Activated T-cell treated with anti-CD3 and anti-CD28 coated beads, Interleukin-2, amount 50 U/mL, for 4 hours (primary cell): ENCODE measurements at regions not wholly inside any gene's neighbourhood (a gene's known extent, or its start where the extent isn't known, plus 50 kb on each side); places are given as distances from the start of the nearest gene placed in this dataset.
"Not testable (repeated sequence)": the region's sequence is repeated elsewhere in the genome, so short reads cannot be mapped to it uniquely, and the experiment has no call there.

Experiments used
- ATAC-seq, 2 donors: fragments of 200-7000 bp; cut with Tn5 transposase; one replicate each; pipeline ENCODE4 v1.10.0; 2021
- DNase-seq: peaks from one replicate; pipeline ENCODE4 v3.0.0-alpha.2; 2020
- H3K27me3 Mint-ChIP-seq: one replicate; pipeline ENCODE4 v1.8.0; 2021; ENCODE audit warnings: low read depth, mixed read lengths
- H3K36me3 Mint-ChIP-seq: one replicate; pipeline ENCODE4 v1.8.0; 2022; ENCODE audit warnings: mixed read lengths; ENCODE audit not compliant: insufficient read depth
- H3K4me1 Mint-ChIP-seq: one replicate; pipeline ENCODE4 v1.8.0; 2021; ENCODE audit warnings: low read depth, mixed read lengths
- H3K4me3 Mint-ChIP-seq: one replicate; pipeline ENCODE4 v1.8.0; 2021; ENCODE audit warnings: mild to moderate bottlenecking, moderate library complexity, mixed read lengths
- H3K9me3 Mint-ChIP-seq: one replicate; pipeline ENCODE4 v1.8.0; 2021; ENCODE audit warnings: mixed read lengths

DNA sequence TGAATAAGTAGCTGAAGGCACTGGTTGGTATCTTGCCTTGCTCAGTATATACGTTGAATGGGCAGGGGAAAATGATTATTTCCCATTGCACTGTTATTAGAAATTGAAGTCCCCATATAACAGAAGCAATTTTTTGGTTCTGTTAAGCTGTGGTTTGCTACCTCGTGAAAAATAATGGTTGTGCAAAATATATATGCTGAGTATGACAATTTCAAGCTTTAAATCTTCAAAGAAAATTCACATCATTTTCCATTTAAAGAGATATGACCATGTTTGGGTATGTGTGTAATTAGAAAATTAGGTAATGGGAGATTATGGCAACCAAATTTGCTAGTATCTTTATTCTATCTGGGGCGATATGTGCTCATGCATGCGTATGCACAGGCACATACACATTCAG is 139.8 kb downstream of the DMAC1 start:
- H3K36me3 Mint-ChIP-seq, result no peaks in the 10 kb centered on the region
- no peak overlapping the region for H3K4me3 Mint-ChIP-seq
- H3K4me1 Mint-ChIP-seq, result no peaks in the 10 kb centered on the region
- H3K27me3 Mint-ChIP-seq, result peaks cover 3% of the 10 kb centered on the region
- no peak for ATAC-seq
- H3K9me3 Mint-ChIP-seq, result no peaks in the 10 kb centered on the region
- DNase-seq, result no peak

DNA sequence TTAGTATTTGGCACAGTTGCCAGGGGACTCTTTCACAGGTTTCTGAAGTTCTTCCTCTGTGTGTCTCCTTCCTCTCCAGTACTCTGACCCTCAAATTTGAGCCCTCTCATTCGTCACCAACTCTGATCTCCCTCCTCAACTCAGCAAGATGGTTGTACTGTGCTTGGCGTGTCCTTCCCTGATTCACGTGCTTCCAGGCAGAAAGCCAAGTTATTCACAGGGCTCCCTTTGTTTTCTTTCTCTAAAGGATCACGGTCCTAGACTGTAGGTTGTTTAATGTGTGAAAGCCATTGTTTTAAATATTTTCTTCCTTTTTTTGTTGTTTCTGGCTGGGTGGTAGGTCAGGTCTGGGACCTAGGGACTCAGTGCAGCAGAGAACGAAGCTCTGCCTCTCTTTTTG is 142.9 kb downstream of the DMAC1 start:
- no peak overlapping the region for H3K4me3 Mint-ChIP-seq
- H3K27me3 Mint-ChIP-seq, result no peaks in the 10 kb centered on the region
- H3K9me3 Mint-ChIP-seq, result no peaks in the 10 kb centered on the region
- DNase-seq, result no peak
- H3K4me1 Mint-ChIP-seq, result peaks cover 2% of the 10 kb centered on the region
- no peaks in the 10 kb centered on the region for H3K36me3 Mint-ChIP-seq
- ATAC-seq, result no peak

DNA sequence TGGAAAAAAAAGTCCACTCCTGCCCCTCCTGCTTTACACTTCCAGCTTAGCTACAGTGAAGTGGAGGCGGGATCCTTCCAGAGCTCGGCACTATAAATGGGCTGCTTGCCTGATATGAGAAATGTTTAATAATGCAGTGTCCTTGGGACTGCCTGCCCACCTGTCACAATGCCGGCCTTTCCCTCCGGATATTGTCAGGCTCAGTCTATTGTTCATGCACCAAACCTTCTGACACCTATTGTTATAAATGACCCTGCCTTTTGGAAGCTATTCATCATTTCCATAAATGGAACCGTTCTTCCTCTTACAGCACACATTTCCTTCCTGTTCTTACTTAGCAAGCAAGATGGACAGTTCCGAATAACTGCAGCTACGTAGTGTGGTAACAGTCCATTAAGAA is 146.3 kb downstream of the DMAC1 start:
- ATAC-seq (no peak), DNase-seq (no peak)
- no peaks in the 10 kb centered on the region for H3K27me3 Mint-ChIP-seq
- H3K36me3 Mint-ChIP-seq, result no peaks in the 10 kb centered on the region
- peaks cover 2% of the 10 kb centered on the region for H3K4me1 Mint-ChIP-seq
- H3K9me3 Mint-ChIP-seq, result no peaks in the 10 kb centered on the region
- no peak overlapping the region for H3K4me3 Mint-ChIP-seq

DNA sequence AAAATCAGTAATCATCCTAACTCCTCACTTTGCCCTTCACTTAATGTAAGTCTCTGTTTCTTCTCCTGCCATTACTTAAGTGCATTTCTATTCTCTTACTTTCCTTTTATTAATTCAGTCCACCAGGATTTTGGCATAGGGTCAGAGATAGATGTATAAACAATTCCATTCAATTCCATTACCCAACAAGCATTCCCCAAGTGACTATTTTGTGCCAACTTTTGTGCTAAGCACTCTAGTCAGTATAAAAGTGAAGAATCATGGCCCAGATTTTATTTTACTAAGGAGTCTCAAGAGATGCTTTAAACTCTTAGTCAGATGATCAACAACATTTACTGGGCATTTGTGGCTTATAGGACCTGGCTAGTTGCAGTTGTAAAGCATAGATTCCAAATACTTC is 159.3 kb downstream of the DMAC1 start:
- Mint-ChIP-seq H3K36me3 (no peaks in the 10 kb centered on the region), H3K27me3 (no peaks in the 10 kb centered on the region)

DNA sequence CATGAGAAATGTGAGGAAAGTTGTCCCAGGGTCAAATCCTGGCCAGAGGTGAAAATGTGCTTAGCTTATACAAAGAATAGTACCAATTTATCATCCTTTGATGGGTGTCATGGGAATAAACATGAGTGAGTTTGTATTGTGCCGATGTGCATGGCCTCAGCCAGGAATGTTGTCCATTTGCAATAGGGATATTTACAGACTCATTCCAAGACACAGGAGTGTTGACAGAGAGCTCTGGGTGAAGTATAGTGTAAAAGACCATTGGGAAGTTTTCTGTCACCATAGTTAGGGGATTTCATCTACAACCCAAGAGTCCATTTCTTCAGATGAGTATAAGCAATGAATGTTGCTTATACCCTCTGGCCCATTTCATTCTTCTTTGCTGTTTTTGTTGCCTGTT is 160.1 kb downstream of the DMAC1 start:
- peaks cover under 1% of the 10 kb centered on the region for H3K9me3 Mint-ChIP-seq
- no peak for ATAC-seq
- no peaks in the 10 kb centered on the region for H3K27me3 Mint-ChIP-seq
- DNase-seq, result no peak
- H3K36me3 Mint-ChIP-seq, result no peaks in the 10 kb centered on the region
- no peak overlapping the region for H3K4me3 Mint-ChIP-seq
- H3K4me1 Mint-ChIP-seq, result peaks cover 6% of the 10 kb centered on the region

More for the DNA sequence above, 159.3 kb downstream of the DMAC1 start:
- Mint-ChIP-seq H3K4me3 (no peak overlapping the region), H3K9me3 (peaks cover 8% of the 10 kb centered on the region), H3K4me1 (peaks cover 6% of the 10 kb centered on the region)
- no peak for DNase-seq
- ATAC-seq, result no peak

DNA sequence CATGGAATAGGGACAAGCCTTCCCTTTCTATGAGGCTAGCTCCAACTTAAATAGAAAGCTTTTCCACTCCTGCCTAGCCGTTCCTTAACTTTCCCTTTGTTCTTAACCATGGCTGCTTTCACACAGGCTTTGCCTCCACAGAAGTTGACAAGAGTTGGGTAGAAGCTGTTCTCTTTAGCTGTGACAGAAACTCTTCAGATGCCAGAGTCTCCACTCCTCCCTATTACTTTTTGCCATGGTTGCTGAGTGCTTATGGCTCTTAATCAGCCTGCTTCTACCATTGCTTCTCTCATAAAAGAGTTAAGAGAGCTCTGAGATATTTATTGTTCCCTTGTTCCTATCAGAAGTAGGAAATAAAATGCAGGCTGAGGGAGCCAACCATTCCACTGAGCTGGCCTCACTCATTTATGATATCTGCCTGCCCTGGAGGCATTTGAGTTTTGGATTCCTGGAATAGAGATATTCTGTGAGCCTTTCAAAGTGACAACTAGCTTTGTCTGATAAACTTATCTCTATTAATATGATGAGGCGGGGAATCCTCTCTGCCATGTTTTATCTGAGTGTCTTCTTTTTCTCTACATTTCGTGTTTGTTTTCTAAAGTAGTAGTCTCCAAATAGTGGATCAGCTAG is 162.6 kb downstream of the DMAC1 start:
- Mint-ChIP-seq H3K4me1 (peaks cover 6% of the 10 kb centered on the region), H3K4me3 (no peak overlapping the region), H3K27me3 (no peaks in the 10 kb centered on the region), H3K36me3 (no peaks in the 10 kb centered on the region), H3K9me3 (no peaks in the 10 kb centered on the region)
- no peak for ATAC-seq
- DNase-seq, result no peak

DNA sequence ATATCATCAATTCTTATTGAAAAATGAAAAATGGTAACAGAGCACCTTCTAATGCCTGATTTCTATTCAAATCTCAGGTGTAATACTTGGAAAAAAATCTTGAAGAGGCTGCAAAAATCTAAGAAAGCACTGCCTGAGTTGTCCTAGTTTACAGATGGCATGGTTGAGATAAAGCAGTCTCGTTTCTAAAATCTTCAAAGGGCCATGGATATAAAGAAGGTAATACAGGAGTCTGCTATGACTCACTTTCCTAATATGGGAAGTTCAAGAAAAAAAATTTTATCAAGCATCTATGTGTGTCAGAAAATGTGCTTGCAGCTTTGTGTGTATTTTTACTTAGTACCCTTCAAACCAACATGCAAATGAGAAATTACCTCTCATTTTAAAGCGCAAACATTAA is 163.3 kb downstream of the DMAC1 start:
- H3K27me3 Mint-ChIP-seq, result no peaks in the 10 kb centered on the region
- no peaks in the 10 kb centered on the region for H3K9me3 Mint-ChIP-seq
- no peak for ATAC-seq
- no peak for DNase-seq
- H3K4me1 Mint-ChIP-seq, result peaks cover 6% of the 10 kb centered on the region
- H3K4me3 Mint-ChIP-seq, result no peak overlapping the region
- no peaks in the 10 kb centered on the region for H3K36me3 Mint-ChIP-seq

DNA sequence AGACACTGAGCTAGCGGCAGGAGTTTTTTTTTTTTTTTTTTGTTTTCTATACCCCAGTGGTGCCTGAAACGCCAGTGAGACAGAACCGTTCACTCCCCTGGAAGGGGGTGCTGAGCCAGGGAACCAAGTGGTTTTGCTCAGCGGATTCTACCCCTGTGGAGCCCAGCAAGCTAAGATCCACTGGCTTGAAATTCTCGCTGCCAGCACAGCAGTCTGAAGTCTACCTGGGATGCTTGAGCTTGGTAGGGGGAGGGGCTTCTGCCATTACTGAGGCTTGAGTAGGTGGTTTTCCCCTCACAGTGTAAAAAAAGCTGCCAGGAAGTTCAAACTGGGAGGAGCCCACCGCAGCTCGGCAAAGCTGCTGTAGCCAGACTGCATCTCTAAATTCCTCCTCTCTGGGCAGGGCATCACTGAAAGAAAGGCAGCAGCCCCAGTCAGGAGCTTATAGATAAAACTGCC is 173.0 kb downstream of the DMAC1 start:
- peaks cover 17% of the 10 kb centered on the region for H3K36me3 Mint-ChIP-seq
- peaks cover 25% of the 10 kb centered on the region for H3K4me1 Mint-ChIP-seq
- not testable (repeated sequence) for H3K27me3 Mint-ChIP-seq
- ATAC-seq (peak; percentile 28 to 40), DNase-seq (peak; percentile 16)
- H3K4me3 Mint-ChIP-seq, result peak overlapping the region; percentile 63
- peaks cover 40% of the 10 kb centered on the region for H3K9me3 Mint-ChIP-seq

DNA sequence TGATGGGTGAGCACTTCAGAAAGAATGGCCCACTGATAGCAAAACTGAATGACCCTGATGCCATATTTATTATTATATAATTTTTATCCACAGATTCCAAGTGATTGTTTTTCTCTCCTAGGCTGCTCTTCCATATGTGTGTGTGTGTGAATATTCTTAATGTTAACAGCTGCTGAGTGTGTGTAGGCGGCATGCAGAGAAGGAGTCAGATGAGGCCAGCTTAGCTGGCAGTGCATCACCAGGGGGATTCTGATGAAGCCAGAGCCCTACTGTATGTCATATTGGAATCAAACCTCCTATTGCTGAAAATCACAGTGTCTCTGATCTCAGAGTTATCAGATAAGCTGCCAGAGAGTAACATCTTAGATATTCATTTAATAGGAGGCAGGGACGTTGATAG is 177.1 kb downstream of the DMAC1 start:
- no peak for ATAC-seq
- no peak for DNase-seq
- peaks cover 5% of the 10 kb centered on the region for H3K36me3 Mint-ChIP-seq
- H3K4me1 Mint-ChIP-seq, result peaks cover 21% of the 10 kb centered on the region
- no peaks in the 10 kb centered on the region for H3K27me3 Mint-ChIP-seq
- no peak overlapping the region for H3K4me3 Mint-ChIP-seq
- H3K9me3 Mint-ChIP-seq, result peaks cover 10% of the 10 kb centered on the region

DNA sequence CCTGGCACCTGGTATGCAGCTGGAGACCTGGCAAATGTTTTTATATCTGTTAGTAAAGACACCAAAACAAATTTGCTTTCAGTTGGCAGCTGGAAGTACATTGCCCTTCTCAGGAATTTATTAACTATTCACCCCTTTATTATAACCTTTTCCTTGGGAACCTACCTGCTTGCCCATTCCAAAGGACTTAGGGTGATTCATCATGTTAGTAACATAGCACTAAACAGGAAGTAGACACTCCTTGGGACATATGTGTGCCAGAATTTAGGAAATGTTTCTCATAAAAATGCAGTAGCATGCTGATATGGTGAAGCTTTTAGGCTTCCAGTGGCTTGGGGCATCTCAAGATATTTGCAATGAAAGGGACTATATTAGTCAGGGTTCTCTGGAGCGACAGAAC is 184.2 kb downstream of the DMAC1 start:
- Mint-ChIP-seq H3K4me3 (no peak overlapping the region), H3K9me3 (no peaks in the 10 kb centered on the region), H3K4me1 (peaks cover 29% of the 10 kb centered on the region), H3K36me3 (no peaks in the 10 kb centered on the region), H3K27me3 (no peaks in the 10 kb centered on the region)
- no peak for DNase-seq
- no peak for ATAC-seq

DNA sequence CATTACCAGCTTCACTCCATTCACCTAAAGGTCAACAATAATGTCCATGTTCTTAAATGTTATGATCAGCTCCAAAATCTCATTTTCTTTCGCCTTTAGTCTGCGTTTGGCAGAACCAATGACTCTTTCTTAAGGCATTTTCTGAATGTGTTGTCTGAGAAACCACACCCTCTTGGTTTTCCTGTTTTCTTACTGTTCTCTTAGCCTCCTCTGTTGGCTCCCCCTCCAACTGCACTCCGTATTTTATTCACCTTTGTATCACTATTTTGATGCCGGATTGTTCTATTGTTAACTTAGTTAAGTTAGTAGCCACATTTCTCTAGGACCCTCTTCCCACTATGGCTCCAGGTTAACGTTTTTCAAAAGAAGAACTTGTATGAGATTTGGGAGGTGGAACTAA is 185.6 kb downstream of the DMAC1 start:
- Mint-ChIP-seq H3K27me3 (no peaks in the 10 kb centered on the region), H3K4me1 (peaks cover 29% of the 10 kb centered on the region), H3K36me3 (no peaks in the 10 kb centered on the region), H3K9me3 (no peaks in the 10 kb centered on the region), H3K4me3 (peak overlapping the region; percentile 58)
- DNase-seq (no peak), ATAC-seq (peak; percentile 35 to 60)

DNA sequence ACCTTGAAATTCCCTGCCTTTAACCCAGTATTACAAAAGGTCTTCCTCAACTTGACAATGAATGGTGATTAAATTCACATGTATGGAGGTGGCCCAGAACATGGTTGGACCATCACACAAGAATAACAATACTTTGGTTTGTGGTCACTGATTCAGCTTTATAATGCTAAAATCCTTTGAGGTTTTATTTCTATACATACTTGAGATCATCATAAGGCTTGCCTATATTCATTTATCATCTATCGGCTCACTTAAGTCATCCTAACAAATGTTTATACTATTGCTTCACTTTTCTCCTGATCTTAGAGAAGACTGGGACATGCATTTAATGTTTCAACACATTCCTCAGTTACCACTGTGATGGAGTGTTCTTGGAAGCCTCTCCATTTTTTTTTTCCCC is 191.3 kb downstream of the DMAC1 start:
- Mint-ChIP-seq H3K27me3 (no peaks in the 10 kb centered on the region), H3K4me3 (no peak overlapping the region), H3K36me3 (no peaks in the 10 kb centered on the region), H3K4me1 (peaks cover 4% of the 10 kb centered on the region), H3K9me3 (no peaks in the 10 kb centered on the region)
- ATAC-seq (no peak), DNase-seq (no peak)

DNA sequence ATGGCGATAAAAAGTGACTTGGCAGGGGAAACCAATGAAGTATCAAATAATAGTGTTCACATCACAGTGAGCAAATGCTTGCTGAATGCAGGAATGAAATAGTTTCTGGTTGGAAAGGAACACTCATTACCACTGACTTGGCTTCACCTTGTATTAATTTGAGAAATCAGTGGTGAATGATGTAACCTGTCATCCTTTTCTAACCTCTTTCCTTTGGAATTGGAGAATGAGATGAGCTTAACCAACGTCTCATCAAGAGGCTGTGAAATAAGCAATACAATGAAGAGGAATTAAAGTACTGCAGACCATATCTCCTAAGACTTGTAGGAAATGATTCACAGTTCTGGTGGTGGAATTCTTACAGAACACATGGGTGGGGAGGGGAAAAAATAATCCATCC is 192.2 kb downstream of the DMAC1 start:
- Mint-ChIP-seq H3K4me3 (no peak overlapping the region), H3K36me3 (no peaks in the 10 kb centered on the region), H3K4me1 (no peaks in the 10 kb centered on the region), H3K9me3 (no peaks in the 10 kb centered on the region), H3K27me3 (no peaks in the 10 kb centered on the region)
- no peak for DNase-seq
- ATAC-seq, result no peak

DNA sequence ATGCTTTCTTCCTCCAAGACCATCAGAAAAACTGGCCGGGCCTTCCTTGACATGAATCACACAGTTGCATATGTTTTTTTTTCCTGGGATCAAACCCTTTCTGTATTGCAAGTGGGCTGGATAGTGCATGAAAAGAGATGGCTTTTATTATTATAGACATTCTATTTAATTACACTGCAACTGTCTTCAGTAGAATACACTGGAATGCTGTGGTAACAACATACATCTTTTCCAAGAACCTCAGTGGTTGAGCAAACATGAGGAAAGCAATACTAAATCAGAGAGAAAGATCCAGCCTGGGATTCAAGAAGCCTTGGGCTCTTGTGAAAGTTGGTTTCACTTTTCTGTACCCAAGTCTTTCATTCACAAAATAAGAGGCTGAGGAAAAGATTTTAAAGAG is 193.0 kb downstream of the DMAC1 start:
- no peaks in the 10 kb centered on the region for H3K4me1 Mint-ChIP-seq
- no peaks in the 10 kb centered on the region for H3K36me3 Mint-ChIP-seq
- DNase-seq (no peak), ATAC-seq (no peak)
- no peaks in the 10 kb centered on the region for H3K27me3 Mint-ChIP-seq
- no peak overlapping the region for H3K4me3 Mint-ChIP-seq
- H3K9me3 Mint-ChIP-seq, result no peaks in the 10 kb centered on the region

DNA sequence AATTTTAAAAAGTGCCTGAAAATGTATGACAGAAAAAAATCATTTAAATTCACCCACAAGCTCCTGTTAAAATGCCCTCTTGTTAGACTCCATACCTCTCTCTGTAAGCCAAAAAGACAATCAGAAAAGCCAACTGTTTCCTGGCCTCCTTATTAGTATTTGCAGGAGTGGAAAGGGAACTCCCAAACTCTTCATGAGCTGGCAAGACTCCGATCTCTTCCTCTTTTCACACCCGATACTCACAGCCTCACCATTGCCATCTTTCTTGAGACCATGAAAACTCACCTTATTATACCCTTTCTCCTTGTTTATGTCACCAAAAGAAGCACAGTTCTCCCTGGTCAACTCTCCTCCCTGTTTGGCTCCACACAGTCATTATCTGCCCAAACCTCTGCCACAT is 197.8 kb downstream of the DMAC1 start:
- H3K36me3 Mint-ChIP-seq, result no peaks in the 10 kb centered on the region
- ATAC-seq (no peak), DNase-seq (no peak)
- no peaks in the 10 kb centered on the region for H3K4me1 Mint-ChIP-seq
- no peaks in the 10 kb centered on the region for H3K27me3 Mint-ChIP-seq
- H3K9me3 Mint-ChIP-seq, result no peaks in the 10 kb centered on the region
- H3K4me3 Mint-ChIP-seq, result no peak overlapping the region

DNA sequence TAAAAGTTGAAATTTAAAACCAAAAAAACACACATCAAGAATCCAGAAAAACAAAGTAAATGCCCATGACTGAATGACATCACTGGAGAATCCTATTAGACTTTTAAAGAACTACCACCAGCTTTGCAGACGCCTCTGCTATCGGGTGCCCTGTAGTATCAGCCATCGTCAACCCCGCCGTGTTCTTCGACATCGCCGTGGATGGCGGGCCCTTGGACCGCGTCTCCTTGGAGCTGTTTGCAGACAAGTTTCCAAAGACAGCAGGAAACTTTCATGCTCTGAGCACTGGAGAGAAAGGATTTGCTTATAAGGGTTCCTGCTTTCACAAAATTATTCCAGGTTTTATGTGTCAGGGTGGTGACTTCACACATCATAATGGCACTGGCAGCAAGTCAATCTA is 201.9 kb downstream of the DMAC1 start:
- H3K9me3 Mint-ChIP-seq, result peaks cover 23% of the 10 kb centered on the region
- ATAC-seq (no peak), DNase-seq (no peak)
- no peak overlapping the region for H3K4me3 Mint-ChIP-seq
- no peaks in the 10 kb centered on the region for H3K27me3 Mint-ChIP-seq
- H3K4me1 Mint-ChIP-seq, result no peaks in the 10 kb centered on the region
- H3K36me3 Mint-ChIP-seq, result peaks cover 2% of the 10 kb centered on the region
